GM19025 (cell line): ENCODE measurements at regions not wholly inside any gene's neighbourhood (a gene's known extent, or its start where the extent isn't known, plus 50 kb on each side); places are given as distances from the start of the nearest gene placed in this dataset.
"Not testable (repeated sequence)": the region's sequence is repeated elsewhere in the genome, so short reads cannot be mapped to it uniquely, and the experiment has no call there.

Experiments used
- ATAC-seq: cut with Tn5 transposase; IDR thresholded peaks from one replicate; pipeline ENCODE4 v1.9.1; 2021; ENCODE audit warnings: mild to moderate bottlenecking, low read depth, moderate library complexity; ENCODE audit not compliant: unreplicated experiment

DNA sequence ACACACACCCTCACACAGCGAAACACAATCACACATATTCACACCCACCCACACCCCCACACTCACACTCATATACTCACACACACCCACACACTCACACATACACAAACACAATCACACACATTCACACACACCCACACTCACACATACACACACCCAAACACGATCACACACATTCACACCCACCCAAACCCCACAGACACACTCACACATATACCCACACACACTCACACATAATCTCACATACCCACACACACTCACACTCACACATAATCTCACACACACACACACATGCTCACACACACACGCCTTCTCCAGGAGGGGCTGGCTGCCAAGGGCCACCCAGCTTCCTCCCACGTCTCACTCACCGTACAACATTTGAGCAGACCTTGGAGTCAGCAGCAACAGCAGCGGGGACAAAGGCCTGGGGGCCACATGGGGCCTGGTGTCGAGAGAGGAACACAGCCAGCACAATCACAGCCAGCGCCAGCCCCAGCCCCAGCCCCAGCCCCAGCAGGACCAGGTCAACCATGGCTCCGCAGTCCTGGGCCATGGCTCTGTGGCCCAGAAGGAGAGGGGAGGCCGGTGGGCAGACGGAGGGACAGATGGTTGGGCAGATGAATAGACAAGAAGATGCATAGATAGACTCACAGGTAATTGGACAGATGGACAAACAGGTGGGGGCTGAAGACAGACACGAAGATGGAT is 932.9 kb downstream of the TUBA3C start:
- not testable (repeated sequence) for ATAC-seq

DNA sequence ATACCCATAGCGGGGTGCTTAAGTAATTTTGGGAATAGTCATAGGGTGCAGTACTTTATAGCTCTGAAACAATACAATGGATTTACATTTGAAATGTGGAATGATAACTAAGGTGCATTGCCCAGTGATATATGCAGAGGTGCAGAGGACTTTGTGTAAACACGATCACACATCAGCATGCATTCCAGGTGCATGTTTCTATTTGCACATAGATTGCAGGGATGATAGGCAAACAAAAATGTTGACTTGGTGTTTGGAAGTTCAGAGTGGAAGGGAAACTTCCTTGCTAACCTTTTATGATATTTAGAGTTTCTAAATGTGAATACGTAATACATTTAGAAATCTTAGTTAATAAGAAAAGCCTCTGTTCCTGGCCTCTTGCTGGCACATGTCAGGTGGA is 941.5 kb downstream of the TUBA3C start:
- not testable (repeated sequence) for ATAC-seq

DNA sequence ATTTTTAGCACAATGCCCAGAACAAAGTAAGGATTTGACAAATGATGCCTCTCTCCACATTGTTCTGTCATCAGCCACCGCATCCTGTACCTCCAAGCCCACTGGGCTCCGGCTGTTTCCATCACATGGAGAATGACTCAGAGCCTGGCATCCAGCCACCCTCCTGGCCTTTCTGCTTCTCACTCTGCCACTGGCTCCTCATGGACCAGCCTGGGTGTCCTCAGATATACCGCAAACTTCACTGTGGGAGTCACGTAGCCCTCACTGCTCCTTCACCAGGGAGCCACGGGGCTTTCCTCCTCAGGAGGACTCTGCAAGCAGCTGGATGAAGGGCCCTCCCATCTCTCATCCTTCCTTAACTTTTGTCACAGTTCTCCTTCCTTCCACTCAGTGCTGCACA is 943.0 kb downstream of the TUBA3C start:
- not testable (repeated sequence) for ATAC-seq

DNA sequence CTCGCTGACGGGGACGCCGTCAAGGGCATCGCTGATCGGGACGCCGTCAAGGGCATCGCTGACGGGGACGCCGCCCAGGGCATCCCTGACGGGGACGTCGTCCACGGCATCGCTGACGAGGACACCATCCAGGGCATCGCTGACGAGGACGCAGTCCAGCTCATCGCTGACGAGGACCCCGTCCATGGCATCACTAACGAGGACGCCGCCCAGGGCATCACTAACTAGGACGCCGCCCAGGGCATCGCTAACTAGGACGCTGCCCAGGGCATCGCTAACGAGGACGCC is 945.2 kb downstream of the TUBA3C start:
- ATAC-seq = no peak

DNA sequence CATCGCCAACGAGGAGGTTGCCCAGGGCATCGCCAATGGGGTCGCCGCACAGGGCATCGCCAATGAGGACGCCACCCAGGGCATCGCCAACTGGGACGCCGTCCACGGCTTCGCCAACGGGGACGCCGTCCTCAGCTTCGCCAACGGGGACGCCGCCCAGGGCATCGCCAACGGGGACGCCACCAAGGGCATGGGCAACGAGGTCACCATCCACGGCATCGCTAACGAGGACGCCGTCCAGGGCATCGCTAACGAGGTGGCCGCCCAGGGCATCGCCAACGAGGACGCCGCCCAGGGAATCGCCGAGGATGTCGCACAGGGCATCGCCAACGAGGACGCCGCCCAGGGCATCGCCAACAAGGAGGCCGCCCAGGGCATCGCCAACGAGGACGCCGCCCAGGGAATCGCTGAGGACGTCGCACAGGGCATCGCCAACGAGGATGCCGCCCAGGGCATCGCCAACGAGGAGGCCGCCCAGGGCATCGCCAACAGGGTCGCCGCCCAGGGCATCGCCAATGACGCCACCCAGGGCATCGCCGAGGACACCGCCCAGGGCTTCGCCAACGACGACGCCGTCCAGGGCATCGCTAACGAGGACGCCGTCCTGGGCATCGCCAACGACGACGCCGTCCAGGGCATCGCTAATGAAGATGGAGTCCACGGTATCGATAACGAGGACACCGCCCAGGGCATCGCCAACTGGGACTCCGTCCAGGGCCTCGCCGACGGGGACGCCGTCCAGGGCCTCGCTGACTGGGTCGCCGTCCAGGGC is 945.7 kb downstream of the TUBA3C start:
- ATAC-seq = no peak

DNA sequence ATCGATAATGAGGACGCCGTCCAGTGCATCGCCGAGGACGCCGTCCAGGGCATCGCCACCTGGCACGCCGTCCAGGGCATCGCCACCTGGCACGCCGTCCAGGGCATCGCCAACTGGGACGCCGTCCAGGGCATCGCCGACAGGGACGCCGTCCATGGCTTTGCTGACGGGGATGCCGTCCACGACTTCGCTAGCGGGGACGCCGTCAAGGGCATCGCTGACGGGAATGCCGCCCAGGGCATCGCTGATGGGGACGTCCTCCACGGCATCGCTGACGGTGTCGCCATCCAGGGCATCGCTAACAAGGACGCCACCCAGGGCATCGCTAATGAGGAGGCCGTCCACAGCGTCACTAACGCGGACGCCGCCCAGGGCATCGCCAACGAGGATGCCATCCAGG is 946.5 kb downstream of the TUBA3C start:
- ATAC-seq = no peak

DNA sequence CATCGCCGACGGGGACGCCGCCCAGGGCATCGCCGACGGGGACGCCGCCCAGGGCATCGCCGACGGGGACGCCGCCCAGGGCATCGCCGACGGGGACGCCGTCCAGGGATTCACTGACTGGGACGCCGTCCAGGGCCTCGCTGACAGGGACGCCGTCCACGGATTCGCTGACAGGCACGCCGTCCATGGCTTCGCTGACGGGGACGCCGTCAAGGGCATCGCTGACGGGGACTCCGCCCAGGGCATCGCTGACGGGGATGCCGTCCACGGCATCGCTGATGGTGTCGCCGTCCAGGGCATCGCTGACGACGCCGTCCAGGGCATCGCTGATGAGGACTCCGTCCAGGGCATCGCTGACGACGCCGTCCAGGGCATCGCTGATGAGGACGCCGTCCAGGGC is 947.2 kb downstream of the TUBA3C start:
- ATAC-seq = not testable (repeated sequence)

DNA sequence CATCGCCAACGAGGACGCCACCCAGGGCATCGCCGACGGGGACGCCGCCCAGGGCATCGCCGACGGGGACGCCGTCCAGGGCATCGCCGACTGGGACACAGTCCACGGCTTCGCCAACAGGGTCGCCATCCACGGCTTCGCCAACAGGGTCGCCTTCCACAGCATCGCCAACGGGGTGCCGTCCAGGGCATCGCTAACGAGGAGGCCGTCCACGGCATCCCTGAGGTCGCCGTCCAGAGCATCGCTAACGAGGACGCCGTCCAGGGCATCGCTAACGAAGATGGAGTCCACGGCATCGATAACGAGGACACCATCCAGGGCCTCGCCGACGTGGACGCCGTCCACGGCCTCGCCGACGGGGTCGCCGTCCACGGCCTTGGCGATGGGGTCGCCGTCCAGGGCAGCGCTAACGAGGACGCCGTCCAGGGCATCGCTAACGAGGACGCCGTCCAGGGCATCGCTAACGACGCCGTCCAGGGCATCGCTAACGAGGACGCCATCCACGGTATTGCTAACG is 947.8 kb downstream of the TUBA3C start:
- ATAC-seq = no peak

DNA sequence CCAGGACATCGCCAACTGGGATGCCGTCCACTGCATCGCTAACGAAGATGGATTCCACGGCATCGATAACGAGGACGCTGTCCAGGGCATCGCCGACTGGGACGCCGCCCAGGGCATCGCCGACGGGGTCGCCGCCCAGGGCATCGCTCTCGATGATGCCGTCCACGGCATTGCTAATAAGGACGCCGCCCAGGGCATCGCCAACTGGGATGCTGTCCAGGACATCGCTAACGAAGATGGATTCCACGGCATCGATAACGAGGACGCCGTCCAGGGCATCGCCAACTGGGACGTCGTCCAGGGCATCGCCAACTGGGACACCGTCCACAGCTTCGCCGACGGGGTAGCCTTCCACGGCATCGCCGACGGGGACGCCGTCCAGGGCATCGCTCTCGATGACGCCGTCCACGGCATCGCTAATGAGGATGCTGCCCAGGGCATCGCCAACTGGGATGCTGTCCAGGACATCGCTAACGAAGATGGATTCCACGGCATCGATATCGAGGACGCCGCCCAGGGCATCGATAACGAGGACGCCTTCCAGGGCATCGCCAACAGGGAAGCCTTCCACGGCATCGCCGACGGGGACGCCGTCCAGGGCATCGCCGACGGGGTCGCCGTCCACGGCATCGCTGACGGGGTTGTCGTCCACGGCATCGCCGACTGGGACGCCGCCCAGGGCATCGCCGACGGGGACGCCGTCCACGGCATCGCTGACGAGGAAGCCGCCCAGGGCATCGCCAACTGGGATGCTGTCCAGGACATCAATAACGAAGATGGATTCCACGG is 948.4 kb downstream of the TUBA3C start:
- no peak for ATAC-seq

DNA sequence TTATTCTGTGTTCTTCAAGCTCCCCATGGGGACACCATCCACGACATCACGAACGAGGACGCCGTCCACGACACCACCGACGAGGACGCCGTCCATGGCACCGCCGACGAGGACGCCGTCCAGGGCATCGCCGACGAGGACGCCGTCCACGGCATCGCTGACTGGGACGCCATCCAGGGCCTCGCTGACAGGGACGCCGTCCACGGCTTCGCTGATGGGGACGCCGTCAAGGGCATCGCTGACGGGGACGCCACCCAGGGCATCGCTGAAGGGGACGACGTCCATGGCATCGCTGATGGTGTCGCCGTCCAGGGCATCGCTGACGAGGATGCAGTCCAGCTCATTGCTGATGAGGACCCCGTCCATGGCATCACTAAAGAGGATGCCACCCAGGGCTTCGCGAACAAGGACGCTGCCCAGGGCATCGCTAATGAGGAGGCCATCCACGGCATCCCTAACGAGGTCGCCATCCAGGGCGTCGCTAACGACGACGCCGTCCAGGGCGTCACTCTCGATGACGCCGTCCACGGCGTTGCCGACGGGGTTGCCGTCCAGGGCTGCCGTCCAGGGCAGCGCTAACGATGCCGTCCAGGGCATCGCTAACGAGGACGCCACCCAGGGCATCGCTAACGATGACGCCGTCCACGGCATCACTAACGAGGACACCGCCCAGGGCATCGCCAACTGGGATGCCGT is 949.2 kb downstream of the TUBA3C start:
- no peak for ATAC-seq

DNA sequence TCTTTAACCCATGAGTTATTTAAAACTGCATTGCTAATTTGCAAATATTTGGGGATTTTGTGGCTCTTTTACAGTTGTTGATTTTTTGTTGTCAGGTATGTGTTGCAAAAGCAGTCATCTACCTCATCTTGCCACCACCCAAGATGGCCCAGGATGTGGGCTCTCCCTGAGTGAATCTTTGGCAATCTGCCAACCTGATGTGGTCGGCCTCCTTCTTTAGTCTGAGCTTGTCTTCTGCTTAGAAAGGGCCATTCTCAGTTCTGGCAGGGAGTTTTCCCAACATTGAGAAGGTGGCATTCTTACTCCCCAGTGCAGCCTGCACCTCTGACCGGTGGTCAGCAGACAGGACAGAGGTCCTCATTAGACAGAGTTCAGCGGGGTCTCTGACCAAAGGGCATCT is 957.2 kb downstream of the TUBA3C start:
- not testable (repeated sequence) for ATAC-seq

DNA sequence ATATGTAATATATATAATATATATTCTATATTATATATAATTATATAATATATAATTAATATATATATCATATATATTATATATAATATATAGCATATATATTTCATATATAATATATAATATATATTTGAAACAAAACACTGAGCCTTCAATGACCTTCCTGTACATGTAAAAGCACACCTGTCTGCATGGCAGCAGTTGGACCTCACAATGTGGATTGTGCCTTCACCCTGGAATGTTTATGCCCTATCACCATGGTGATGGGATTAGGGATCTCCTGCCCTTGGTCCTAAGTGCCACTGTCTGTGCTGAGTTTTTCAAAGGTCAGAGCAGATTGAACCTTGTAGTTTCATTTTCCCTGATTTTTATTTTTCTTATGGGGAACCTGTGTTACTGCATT is 966.9 kb downstream of the TUBA3C start:
- peak; percentile 23 for ATAC-seq

DNA sequence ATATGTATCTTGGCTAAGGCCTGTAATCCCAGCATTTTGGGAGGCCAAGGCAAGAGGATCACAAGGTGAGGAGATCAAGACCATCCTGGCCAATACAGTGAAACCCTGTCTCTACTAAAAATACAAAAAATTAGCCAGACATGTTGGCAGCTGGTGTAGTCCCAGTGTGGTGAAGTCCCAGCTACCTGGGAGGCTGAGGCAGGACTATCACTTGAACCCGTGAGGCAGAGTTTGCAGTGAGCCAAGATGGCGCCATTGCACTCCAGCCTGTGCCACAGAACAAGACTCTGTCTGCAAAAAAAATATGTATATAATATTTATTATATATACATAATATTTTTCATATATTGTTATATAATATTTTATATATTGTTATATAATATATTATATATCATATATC is 968.1 kb downstream of the TUBA3C start:
- ATAC-seq = not testable (repeated sequence)

DNA sequence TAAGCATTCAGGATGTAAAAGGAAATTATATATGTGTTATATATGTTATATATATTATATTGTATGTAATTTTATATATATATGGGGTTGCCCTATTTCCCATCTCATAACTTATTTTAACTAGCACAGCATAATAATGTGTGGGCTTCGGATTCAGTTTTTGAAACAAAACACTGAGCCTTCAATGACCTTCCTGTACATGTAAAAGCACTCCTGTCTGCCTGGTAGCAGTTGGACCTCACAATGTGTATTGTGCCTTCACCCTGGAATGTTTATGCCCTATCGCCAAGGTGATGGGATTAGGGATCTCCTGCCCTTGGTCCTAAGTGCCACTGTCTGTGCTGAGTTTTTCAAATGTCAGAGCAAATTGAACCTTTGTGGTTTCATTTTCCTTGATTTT is 968.8 kb downstream of the TUBA3C start:
- no peak for ATAC-seq

DNA sequence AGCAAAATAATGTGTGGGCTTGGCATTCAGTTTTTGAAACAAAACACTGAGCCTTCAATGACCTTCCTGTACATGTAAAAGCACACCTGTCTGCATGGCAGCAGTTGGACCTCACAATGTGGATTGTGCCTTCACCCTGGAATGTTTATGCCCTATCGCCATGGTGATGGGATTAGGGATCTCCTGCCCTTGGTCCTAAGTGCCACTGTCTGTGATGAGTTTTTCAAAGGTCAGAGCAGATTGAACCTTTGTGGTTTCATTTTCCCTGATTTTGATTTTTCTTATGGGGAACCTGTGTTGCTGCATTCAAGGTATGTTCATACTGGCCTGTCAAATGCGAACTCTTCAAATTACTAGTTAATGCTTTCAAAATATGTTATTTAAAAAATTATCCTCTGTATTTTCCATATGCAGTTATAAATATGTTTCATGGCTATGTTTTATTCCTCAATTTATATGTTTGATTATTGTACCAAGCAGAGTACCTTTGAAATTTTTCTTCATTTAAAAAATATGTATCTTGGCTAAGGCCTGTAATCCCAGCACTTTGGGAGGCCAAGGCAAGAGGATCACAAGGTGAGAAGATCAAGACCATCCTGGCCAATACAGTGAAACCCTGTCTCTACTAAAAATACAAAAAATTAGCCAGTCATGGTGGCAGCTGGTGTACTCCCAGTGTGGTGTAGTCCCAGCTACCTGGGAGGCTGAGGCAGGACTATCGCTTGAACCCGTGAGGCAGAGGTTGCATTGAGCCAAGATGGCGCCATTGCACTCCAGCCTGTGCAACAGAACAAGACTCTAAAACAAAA is 969.7 kb downstream of the TUBA3C start:
- ATAC-seq = peak; percentile 84

DNA sequence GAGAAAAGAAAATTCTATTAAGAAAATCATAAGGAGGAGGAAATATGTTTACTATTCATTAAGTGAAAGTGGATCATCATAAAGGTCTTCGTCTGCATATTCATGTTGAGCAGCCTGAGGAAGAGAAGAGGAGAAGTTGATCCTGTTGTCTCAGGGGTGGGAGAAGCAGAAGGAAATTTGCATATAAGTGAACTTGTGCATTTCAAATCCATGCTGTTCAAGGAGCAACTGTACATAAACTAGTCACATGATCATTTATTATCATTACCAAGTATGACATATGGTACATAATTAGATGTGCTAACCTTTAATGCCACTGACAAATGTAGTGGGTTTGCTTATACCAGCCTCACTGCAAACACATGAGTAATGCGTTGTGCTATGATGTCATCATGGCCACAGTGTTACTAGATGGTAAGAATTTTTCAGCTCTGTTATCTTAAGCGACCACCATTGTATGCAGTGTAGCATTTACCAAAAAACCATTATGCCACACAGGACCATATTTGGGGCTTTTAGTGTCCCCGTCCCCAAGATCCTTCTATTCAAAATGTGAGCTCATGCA is 976.9 kb downstream of the TUBA3C start:
- ATAC-seq = not testable (repeated sequence)

DNA sequence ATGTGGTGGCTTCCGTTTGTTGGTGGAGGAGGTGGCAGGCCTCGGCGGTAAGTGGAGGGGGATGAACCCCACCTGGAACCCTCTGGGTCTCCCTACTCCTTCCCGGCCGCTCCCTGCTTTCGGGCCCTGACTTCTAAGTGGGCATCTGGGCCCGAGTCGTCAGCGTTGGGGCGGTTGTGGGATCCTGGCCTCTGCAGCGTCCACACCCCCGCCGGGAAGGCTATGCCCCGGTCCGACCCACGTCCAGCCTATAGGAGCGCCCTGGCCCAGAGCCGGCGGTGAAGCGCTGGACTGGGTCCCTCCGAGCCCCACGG is 986.3 kb downstream of the TUBA3C start:
- ATAC-seq = not testable (repeated sequence)

DNA sequence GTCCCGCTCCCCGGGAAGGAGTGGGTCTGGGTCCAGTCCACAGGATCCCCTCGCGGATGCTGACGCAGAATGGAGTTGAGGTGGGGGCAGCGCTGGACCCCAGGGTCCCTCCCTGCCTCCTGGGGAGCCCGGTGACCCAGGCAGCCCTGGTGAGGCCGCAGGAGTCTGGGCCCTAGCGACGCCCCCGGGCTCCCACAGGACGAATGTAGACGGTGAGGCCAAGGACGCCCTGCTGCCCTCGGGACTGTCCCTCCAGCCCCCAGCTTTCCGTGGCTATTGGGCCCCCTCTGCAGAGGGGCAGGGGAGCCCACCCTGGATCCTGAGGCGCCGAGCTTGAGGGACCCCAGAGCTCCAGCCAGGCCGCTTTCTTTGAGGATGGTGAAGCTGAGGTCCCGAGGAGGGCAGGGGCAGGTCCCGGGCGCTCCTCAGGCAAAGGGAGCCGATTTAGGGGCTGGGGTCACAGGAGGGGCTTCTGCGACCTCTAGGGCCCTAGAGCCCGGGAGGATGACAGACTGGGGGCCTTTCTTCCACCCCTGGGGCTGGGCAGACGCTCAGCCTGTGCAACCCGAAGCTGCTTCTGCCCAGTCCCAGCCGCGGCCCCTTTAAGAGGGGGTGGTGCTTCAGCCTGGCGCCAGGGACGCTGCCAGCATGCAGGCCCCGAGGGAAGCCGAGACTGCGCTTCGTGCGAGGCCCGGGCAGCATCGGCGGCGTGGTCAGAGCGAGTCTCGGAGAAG is 986.8 kb downstream of the TUBA3C start:
- not testable (repeated sequence) for ATAC-seq

DNA sequence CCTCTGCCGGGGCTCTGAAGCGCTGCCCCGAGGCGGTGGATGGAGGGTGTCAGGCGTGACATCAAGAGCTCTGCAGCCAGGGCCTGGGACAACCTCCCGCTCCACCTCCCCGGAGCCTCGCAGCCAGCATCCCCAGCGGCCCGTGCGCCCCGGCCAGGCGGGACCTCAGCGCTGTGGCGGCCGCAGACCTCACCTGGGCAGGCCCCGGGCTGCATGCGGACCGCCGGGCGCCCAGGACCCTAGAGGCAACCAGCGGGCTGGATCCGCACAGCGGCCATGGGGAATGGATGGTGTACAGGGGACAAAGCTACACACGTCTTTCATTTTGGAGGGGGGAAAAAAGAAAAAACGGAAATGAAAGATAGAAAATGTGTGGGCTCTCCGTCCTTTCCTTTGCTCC is 987.5 kb downstream of the TUBA3C start:
- ATAC-seq = not testable (repeated sequence)
